ENCODE measurements at regions not wholly inside any gene's neighbourhood (a gene's known extent, or its start where the extent isn't known, plus 50 kb on each side); places are given as distances from the start of the nearest gene placed in this dataset.

GRCh38 chr3:88691081-88691480 is 416.3 kb upstream of the EPHA3 start:
- TF ChIP-seq CTCF (conservative IDR thresholded peaks at IDR 0.05) (no peak), ZFX (IDR thresholded peaks at IDR 0.05) (no peak)

Data from C4-2B (cell line).